Heart left ventricle (tissue), 16 donors: ENCODE measurements at regions not wholly inside any gene's neighbourhood (a gene's known extent, or its start where the extent isn't known, plus 50 kb on each side); places are given as distances from the start of the nearest gene placed in this dataset.
"Not testable (repeated sequence)": the region's sequence is repeated elsewhere in the genome, so short reads cannot be mapped to it uniquely, and the experiment has no call there.

ENCODE experiments used
- ATAC-seq, 4 donors: fragments of 200-7000 bp; cut with Tn5 transposase; one replicate each; pipeline ENCODE4 v1.9.1; 2020 to 2022; ENCODE audit warnings: moderate library complexity in 4 of 4, mild to moderate bottlenecking in 3 of 4, moderate number of reproducible peaks in 1 of 4
- DNase-seq, 5 donors: peaks; one replicate each; pipeline ENCODE4 v3.0.0-alpha.2; 2020
- H3K27ac ChIP-seq, 12 donors: fragments of 200-600 bp; sonication (generic) in 4 of 12; one replicate each; pipeline versions ENCODE4 v1.5.0 to v1.8.0; 2016 to 2022; ENCODE audit warnings: mild to moderate bottlenecking in 2 of 12
- H3K27me3 ChIP-seq, 9 donors: fragments of 200-600 bp; sonication (generic) in 2 of 9; one replicate each; pipeline versions ENCODE4 v1.5.1 to v1.8.0; 2016 to 2022; ENCODE audit warnings: mild to moderate bottlenecking in 3 of 9
- H3K36me3 ChIP-seq, 9 donors: fragments of 200-600 bp; sonication (generic) in 2 of 9; one replicate each; pipeline versions ENCODE4 v1.5.0 to v1.8.0; 2018 to 2022; ENCODE audit warnings: mild to moderate bottlenecking in 2 of 9
- H3K4me1 ChIP-seq, 12 donors: fragments of 200-600 bp; sonication (generic) in 4 of 12; one replicate each; pipeline versions ENCODE4 v1.5.0 to v1.8.0; 2016 to 2022; ENCODE audit warnings: mild to moderate bottlenecking in 3 of 12
- H3K4me3 ChIP-seq, 12 donors: fragments of 200-600 bp; sonication (generic) in 4 of 12; one replicate each; pipeline versions ENCODE4 v1.5.0 to v1.8.0; 2017 to 2022; ENCODE audit warnings: mild to moderate bottlenecking in 9 of 12, moderate library complexity in 4 of 12
- H3K9me3 ChIP-seq, 12 donors: fragments of 200-600 bp; sonication (generic) in 4 of 12; one replicate each; pipeline versions ENCODE4 v1.5.0 to v1.8.0; 2016 to 2022; ENCODE audit warnings: mild to moderate bottlenecking in 1 of 12
- CTCF ChIP-seq, 12 donors: fragments of 200-600 bp; sonication (generic) in 4 of 12; IDR thresholded peaks; one replicate each; pipeline versions ENCODE4 v1.5.0 to v1.8.0; 2018 to 2022; ENCODE audit warnings: antibody characterized with exemption in 12 of 12, mild to moderate bottlenecking in 5 of 12
- POLR2A ChIP-seq, 2 donors: fragments of 450-650 bp; IDR thresholded peaks; one replicate each; pipeline ENCODE4 v1.6.1; 2017; ENCODE audit warnings: antibody characterized with exemption in 2 of 2, mild to moderate bottlenecking in 2 of 2, moderate library complexity in 2 of 2
- WGBS, 4 donors: extraction: QIAGEN DNeasy Blood & Tissue Kit in 2 of 4; methylation state at CpG; one replicate each; pipeline versions ENCODE4 v1.1.5 to v1.1.7; 2013 to 2018; 5-methylcytosine and 5-hydroxymethylcytosine counted together
- intact Hi-C, 10 donors: fragments of 100-400 bp; cut with DNase I; formaldehyde crosslinking; loops; one replicate each; pipeline versions ENCODE4 v1.11.1 to v1.14.2; 2022
- donor health status: ischemic (EF 13 %, LVEDD 7.1; RV severe dilation, severe dysfunction).
- donor health status: healthy with polysubstance abuse.
- donor health status: DM: no; HTN: yes; CAD: no.
- donor health status: DM: no; HTN: no; CAD: no.
- donor health status: ischemic (EF 25% LVEDD 6.9; RV normal size, moderate dysfunction).
- donor health status: ischemic (EF 25% LVEDD 5.7; RV mildly dilated, moderate dysfunction).
- donor health status: healthy.
- donor health status: DM: yes; HTN: yes; CAD: no.
- donor health status: ischemic (EF 35%, LVEDD 5.7; RV mildly dilated, moderate dysfunction).
- donor health status: nonischemic (EF 11% LVEDD 7.7; RV severe dilation, severe dysfunction).
- donor health status: DM: yes; HTN: yes; CAD: no.
- donor health status: PGD.
- donor health status: ischemic (EF 29% LVEDD 5.4; RV normal size, mild dysfunction).
- donor health status: nonischemic (EF 23%, LVEDD 6.1; RV moderate dilation, normal function).

GRCh38 chr16:59341368-59341767 lies 607.3 kb upstream of the GOT2 start:
- no peak overlapping the region for H3K4me3 ChIP-seq
- no peak for DNase-seq
- no peak overlapping the region for H3K27ac ChIP-seq
- peaks cover 0 to 6% (median 0%) of the 10 kb centered on the region in 9 donors for H3K27me3 ChIP-seq
- TF ChIP-seq POLR2A (IDR thresholded peaks at IDR 0.05): no peak
- no peak for TF ChIP-seq CTCF (IDR thresholded peaks at IDR 0.05)
- 39 to 46% (median 44%) methylated on average over 2 of the region's 2 CpGs for WGBS, 4 donors
- no peaks in the 10 kb centered on the region for H3K36me3 ChIP-seq
- H3K4me1 ChIP-seq: no peaks in the 10 kb centered on the region
- H3K9me3 ChIP-seq: no peaks in the 10 kb centered on the region
- intact Hi-C loops: no loop called here
- no peak for ATAC-seq

- no peaks in the 10 kb centered on the region for H3K36me3 ChIP-seq
- 30 to 41% (median 34%) methylated on average over 2 of the region's 2 CpGs for WGBS, 4 donors
- no peak overlapping the region for H3K27ac ChIP-seq
- peaks cover 0 to 6% (median 0%) of the 10 kb centered on the region in 9 donors for H3K27me3 ChIP-seq
- intact Hi-C loops: no loop called here
- ATAC-seq (no peak), DNase-seq (no peak)
- H3K4me3 ChIP-seq: no peak overlapping the region
- TF ChIP-seq CTCF (IDR thresholded peaks at IDR 0.05) (no peak), POLR2A (IDR thresholded peaks at IDR 0.05) (no peak)
- no peaks in the 10 kb centered on the region for H3K9me3 ChIP-seq
- H3K4me1 ChIP-seq: no peaks in the 10 kb centered on the region
These were observed 605.8 kb upstream of the GOT2 start for GRCh38 chr16:59339871-59340270.

GRCh38 chr16:59336136-59336695 lies 602.1 kb upstream of the GOT2 start:
- Histone ChIP-seq H3K27me3 (peaks cover 0 to 6% (median 0%) of the 10 kb centered on the region in 9 donors), H3K4me1 (no peaks in the 10 kb centered on the region), H3K4me3 (no peak overlapping the region), H3K36me3 (no peaks in the 10 kb centered on the region), H3K27ac (no peak overlapping the region), H3K9me3 (no peaks in the 10 kb centered on the region)
- 43 to 64% (median 59%) methylated on average over 3 of the region's 3 CpGs for WGBS, 4 donors
- TF ChIP-seq POLR2A (IDR thresholded peaks at IDR 0.05) (no peak), CTCF (IDR thresholded peaks at IDR 0.05) (no peak)
- intact Hi-C loops: no loop called here
- ATAC-seq (no peak), DNase-seq (no peak)

- intact Hi-C loops: not testable (repeated sequence)
These were observed 597.6 kb upstream of the GOT2 start for GRCh38 chr16:59331708-59332107.

More at GRCh38 chr16:59331708-59332107, 597.6 kb upstream of the GOT2 start:
- WGBS, 4 donors: 92 to 96% (median 94%) methylated on average over 3 of the region's 3 CpGs
- not testable (repeated sequence) for H3K9me3 ChIP-seq, H3K4me1 ChIP-seq, H3K27ac ChIP-seq, ATAC-seq, DNase-seq, H3K4me3 ChIP-seq, H3K36me3 ChIP-seq, H3K27me3 ChIP-seq
